Panc1 (cell line): ENCODE measurements at regions not wholly inside any gene's neighbourhood (a gene's known extent, or its start where the extent isn't known, plus 50 kb on each side); places are given as distances from the start of the nearest gene placed in this dataset.

Experiments used
- ATAC-seq: fragments of 200-7000 bp; cut with Tn5 transposase; 2 replicates; pipeline ENCODE4 v1.9.1; 2020; ENCODE audit warnings: mild to moderate bottlenecking, moderate library complexity
- BruUV-seq: library from RNA; stranded (reverse); fragments of 400-500 nt; replicated peaks from 2 replicates; lab custom pipeline; 2021; lab: Mats Ljungman, UMichigan
- CTCF ChIA-PET: fragments of 300-600 bp; sonication (Branson Sonifier 250); formaldehyde crosslinking; loops from one replicate; lab custom pipeline; 2022; ENCODE audit warnings: antibody characterized with exemption; lab: Charles Lee
- POLR2A ChIA-PET: fragments of 300-600 bp; sonication (Branson Sonifier 250); formaldehyde crosslinking; loops from one replicate; lab custom pipeline; 2022; ENCODE audit warnings: antibody characterized with exemption; lab: Charles Lee
- DNase-seq: peaks from one replicate; pipeline ENCODE4 v3.0.0-alpha.2; 2010; ENCODE audit warnings: low read depth, low spot score
- H3K27ac ChIP-seq: 2 replicates; pipeline ENCODE4 v1.5.1; 2011; ENCODE audit warnings: mild to moderate bottlenecking, low read length, inconsistent platforms
- H3K27me3 ChIP-seq: fragments of 200-500 bp; sonication (Bioruptor generic); 2 replicates; pipeline ENCODE4 v1.6.0; 2014; ENCODE audit warnings: low read length, inconsistent platforms; ENCODE audit not compliant: control insufficient read depth, insufficient read depth
- H3K36me3 ChIP-seq: fragments of 200-500 bp; sonication (Bioruptor generic); 2 replicates; pipeline ENCODE4 v1.5.1; 2014; ENCODE audit warnings: inconsistent platforms, mild to moderate bottlenecking, low read length, moderate library complexity; ENCODE audit not compliant: control insufficient read depth, insufficient read depth
- H3K4me1 ChIP-seq: 2 replicates; pipeline ENCODE4 v1.5.1; 2011; ENCODE audit warnings: inconsistent platforms, mild to moderate bottlenecking, low read length, moderate library complexity; ENCODE audit not compliant: control insufficient read depth, insufficient read depth
- H3K4me3 ChIP-seq, 2 experiments: 2 replicates each; pipeline ENCODE4 v1.5.1; 2011 to 2012; ENCODE audit warnings: low read depth in 2 of 2, low read length in 2 of 2, mild to moderate bottlenecking in 2 of 2, inconsistent platforms in 1 of 2, moderate library complexity in 1 of 2
- H3K9me3 ChIP-seq: fragments of 200-500 bp; sonication (Bioruptor generic); 2 replicates; pipeline ENCODE4 v1.5.1; 2014; ENCODE audit warnings: low read depth, mild to moderate bottlenecking, inconsistent platforms, low read length, moderate library complexity; ENCODE audit not compliant: control insufficient read depth, insufficient read depth
- POLR2AphosphoS5 ChIP-seq: IDR thresholded peaks from 2 replicates; pipeline ENCODE4 v1.6.1; 2012; ENCODE audit warnings: mild to moderate bottlenecking, low read depth, low read length, moderate library complexity
- SIN3A ChIP-seq: IDR thresholded peaks from 2 replicates; pipeline ENCODE4 v1.6.1; 2012; ENCODE audit warnings: low read depth, mild to moderate bottlenecking, low read length, moderate library complexity, borderline replicate concordance; ENCODE audit not compliant: insufficient read depth
- TCF7L2 ChIP-seq: IDR thresholded peaks from 2 replicates; pipeline ENCODE4 v1.6.1; 2011; ENCODE audit warnings: mild to moderate bottlenecking, low read depth, low read length, inconsistent platforms
- in situ Hi-C: cut with HindIII; loops from 2 replicates; pipeline ENCODE4 v1.10.0; 2016; ENCODE audit warnings: low sequenced_read_pairs, low pct_unique_long_range_greater_than_20kb
- intact Hi-C: fragments of 100-400 bp; cut with micrococcal nuclease; formaldehyde crosslinking; loops from one replicate; pipeline ENCODE4 v1.10.0; 2022; ENCODE audit not compliant: unreplicated experiment
- TF ChIP-seq, protein P1 (sequence below): fragments of 450-650 bp; IDR thresholded peaks from 2 replicates; pipeline ENCODE4 v1.5.1; 2017; ENCODE audit warnings: mild to moderate bottlenecking
- TF ChIP-seq, protein P2 (sequence below), 2 experiments: IDR thresholded peaks; 2 replicates each; pipeline ENCODE4 v1.6.1; 2011 to 2012; ENCODE audit warnings: low read depth in 2 of 2, control low read depth in 1 of 2, low read length in 1 of 2, mild to moderate bottlenecking in 1 of 2, moderate library complexity in 1 of 2; ENCODE audit not compliant: insufficient read depth in 1 of 2

DNA sequence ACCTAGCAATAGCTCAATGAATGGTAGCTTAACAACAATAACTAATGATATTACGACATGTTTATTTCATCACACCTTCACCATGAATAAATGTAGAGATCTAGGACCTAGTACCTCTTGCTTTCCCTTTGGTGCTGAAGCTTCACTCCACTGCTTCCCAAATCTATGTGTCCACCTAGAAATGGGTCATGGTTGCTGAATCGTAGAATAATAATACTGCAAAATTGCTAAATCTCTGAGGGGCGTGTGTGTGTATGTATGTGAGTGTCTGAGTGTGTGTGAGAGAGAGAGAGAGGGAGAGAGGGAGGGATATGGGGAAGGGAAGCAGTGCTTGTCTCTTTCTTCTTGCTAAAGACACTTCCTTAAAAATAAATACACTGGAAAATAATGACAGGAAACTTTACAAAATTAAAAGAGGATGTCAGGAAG, 109.3 kb upstream of the BMP2K start:
- no peak for DNase-seq
- in situ Hi-C loops (no loop called here), intact Hi-C loops (no loop called here)
- no peak overlapping the region for H3K4me3 ChIP-seq
- TF ChIP-seq, protein P1, sequence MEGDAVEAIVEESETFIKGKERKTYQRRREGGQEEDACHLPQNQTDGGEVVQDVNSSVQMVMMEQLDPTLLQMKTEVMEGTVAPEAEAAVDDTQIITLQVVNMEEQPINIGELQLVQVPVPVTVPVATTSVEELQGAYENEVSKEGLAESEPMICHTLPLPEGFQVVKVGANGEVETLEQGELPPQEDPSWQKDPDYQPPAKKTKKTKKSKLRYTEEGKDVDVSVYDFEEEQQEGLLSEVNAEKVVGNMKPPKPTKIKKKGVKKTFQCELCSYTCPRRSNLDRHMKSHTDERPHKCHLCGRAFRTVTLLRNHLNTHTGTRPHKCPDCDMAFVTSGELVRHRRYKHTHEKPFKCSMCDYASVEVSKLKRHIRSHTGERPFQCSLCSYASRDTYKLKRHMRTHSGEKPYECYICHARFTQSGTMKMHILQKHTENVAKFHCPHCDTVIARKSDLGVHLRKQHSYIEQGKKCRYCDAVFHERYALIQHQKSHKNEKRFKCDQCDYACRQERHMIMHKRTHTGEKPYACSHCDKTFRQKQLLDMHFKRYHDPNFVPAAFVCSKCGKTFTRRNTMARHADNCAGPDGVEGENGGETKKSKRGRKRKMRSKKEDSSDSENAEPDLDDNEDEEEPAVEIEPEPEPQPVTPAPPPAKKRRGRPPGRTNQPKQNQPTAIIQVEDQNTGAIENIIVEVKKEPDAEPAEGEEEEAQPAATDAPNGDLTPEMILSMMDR = no peak
- TF ChIP-seq SIN3A (no peak), POLR2AphosphoS5 (no peak), TCF7L2 (no peak)
- TF ChIP-seq, protein P2, sequence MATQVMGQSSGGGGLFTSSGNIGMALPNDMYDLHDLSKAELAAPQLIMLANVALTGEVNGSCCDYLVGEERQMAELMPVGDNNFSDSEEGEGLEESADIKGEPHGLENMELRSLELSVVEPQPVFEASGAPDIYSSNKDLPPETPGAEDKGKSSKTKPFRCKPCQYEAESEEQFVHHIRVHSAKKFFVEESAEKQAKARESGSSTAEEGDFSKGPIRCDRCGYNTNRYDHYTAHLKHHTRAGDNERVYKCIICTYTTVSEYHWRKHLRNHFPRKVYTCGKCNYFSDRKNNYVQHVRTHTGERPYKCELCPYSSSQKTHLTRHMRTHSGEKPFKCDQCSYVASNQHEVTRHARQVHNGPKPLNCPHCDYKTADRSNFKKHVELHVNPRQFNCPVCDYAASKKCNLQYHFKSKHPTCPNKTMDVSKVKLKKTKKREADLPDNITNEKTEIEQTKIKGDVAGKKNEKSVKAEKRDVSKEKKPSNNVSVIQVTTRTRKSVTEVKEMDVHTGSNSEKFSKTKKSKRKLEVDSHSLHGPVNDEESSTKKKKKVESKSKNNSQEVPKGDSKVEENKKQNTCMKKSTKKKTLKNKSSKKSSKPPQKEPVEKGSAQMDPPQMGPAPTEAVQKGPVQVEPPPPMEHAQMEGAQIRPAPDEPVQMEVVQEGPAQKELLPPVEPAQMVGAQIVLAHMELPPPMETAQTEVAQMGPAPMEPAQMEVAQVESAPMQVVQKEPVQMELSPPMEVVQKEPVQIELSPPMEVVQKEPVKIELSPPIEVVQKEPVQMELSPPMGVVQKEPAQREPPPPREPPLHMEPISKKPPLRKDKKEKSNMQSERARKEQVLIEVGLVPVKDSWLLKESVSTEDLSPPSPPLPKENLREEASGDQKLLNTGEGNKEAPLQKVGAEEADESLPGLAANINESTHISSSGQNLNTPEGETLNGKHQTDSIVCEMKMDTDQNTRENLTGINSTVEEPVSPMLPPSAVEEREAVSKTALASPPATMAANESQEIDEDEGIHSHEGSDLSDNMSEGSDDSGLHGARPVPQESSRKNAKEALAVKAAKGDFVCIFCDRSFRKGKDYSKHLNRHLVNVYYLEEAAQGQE (IDR thresholded peaks at IDR 0.05; ENCODE audit: insufficient read depth in 1 of 2, low read depth in 2 of 2, low read length in 1 of 2) = no peak
- no TSS peak for BruUV-seq
- ChIA-PET CTCF (no interaction called here), POLR2A (no interaction called here)
- no peaks in the 10 kb centered on the region for H3K27me3 ChIP-seq
- no peaks in the 10 kb centered on the region for H3K4me1 ChIP-seq
- no peaks in the 10 kb centered on the region for H3K36me3 ChIP-seq
- H3K27ac ChIP-seq = no peak overlapping the region
- no peaks in the 10 kb centered on the region for H3K9me3 ChIP-seq
- ATAC-seq = no peak

DNA sequence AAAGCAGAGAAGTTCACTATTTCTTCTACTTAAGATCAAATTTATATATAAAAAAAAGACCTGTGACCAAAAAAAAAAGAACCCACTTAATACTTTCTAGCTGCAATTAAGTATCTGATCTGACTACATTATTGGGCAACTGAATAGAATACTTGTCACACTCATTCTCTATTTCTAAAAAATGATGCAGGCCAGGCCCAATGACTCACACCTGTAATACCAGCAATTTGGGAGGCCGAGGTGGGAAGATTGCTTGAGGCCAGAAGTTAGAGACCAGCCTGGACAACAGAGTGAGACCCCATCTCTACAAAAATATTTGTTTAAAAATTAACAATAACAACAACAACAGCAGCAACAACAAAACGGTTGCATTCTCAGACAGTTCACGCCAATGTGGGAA, 108.8 kb upstream of the BMP2K start:
- POLR2A ChIA-PET = no interaction called here
- no peaks in the 10 kb centered on the region; the same call in 1 of the 2 replicates for H3K27me3 ChIP-seq
- ATAC-seq = no peak

More for the DNA sequence above, 108.8 kb upstream of the BMP2K start:
- in situ Hi-C loops (no loop called here), intact Hi-C loops (no loop called here)
- no peak for DNase-seq
- H3K4me3 ChIP-seq = no peak overlapping the region
- H3K36me3 ChIP-seq = no peaks in the 10 kb centered on the region
- BruUV-seq = no TSS peak
- H3K9me3 ChIP-seq = no peaks in the 10 kb centered on the region
- no peaks in the 10 kb centered on the region for H3K4me1 ChIP-seq
- CTCF ChIA-PET = no interaction called here
- H3K27ac ChIP-seq = no peak overlapping the region
- TF ChIP-seq, protein P1 = no peak
- TF ChIP-seq TCF7L2 = no peak
- no peak for TF ChIP-seq POLR2AphosphoS5
- TF ChIP-seq SIN3A = no peak
- TF ChIP-seq, protein P2 (IDR thresholded peaks at IDR 0.05; ENCODE audit: insufficient read depth in 1 of 2, low read depth in 2 of 2, low read length in 1 of 2) = no peak
